ENCODE measurements at regions not wholly inside any gene's neighbourhood (a gene's known extent, or its start where the extent isn't known, plus 50 kb on each side); places are given as distances from the start of the nearest gene placed in this dataset.
A peak's percentile ranks its signal among the peaks of the same experiment; 100 is the strongest.

DNA sequence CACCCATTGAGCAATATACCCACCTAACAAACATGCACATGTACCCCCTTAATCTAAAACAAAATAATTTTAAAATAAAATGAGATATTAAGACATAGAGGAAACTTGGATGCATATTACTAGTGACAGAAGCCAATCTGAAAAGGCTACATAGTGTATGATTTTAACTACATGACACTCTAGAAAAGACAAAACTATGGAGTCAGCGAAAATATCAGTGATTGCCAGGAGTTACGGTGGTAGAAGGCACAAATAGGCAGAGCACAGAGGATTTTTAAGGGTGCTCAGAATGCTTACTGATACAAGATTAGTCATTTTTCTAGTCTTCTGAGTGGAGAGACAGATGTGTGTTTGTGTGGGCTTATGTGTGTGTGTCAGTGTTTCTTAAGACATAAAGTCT is 656.6 kb downstream of the NR4A2 start:
- H3K27ac ChIP-seq, result no peak overlapping the region
- no peaks in the 10 kb centered on the region for H3K36me3 ChIP-seq
- H3K27me3 ChIP-seq, result no peaks in the 10 kb centered on the region
- 0 out of 2 replicates have a peak, but pooled peaks cover 3% of the 10 kb centered on the region for H3K4me1 ChIP-seq
- H3K4me3 ChIP-seq, result no peak overlapping the region
- H3K9me3 ChIP-seq (replicated peaks), result peaks cover 3% of the 10 kb centered on the region; the same call in 1 of the 2 replicates
- no peak for DNase-seq

DNA sequence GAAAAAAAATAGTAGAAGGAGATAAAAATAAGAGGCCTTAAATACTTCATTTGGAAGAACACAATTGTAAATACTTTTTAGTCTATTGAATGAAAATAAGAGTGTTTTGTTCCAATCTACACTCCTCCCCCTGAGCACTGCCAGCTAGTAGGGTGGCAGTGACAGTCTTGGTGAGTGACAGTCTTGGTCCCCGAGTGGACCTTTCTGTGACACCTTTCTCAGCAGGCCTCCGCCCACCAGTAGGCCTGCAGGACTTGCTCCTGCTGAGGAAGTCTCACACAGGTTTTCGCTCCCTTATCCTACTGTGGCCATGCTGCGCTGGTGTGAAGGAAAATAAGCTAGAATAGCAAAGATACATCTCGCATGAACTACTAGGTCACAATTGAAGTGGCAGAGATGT is 666.8 kb downstream of the NR4A2 start:
- Histone ChIP-seq H3K36me3 (no peaks in the 10 kb centered on the region), H3K27ac (no peak overlapping the region), H3K4me3 (no peak overlapping the region), H3K9me3 (replicated peaks) (no peaks in the 10 kb centered on the region), H3K4me1 (peaks cover 2% of the 10 kb centered on the region; the same call in 1 of the 2 replicates), H3K27me3 (no peaks in the 10 kb centered on the region)
- no peak for DNase-seq

DNA sequence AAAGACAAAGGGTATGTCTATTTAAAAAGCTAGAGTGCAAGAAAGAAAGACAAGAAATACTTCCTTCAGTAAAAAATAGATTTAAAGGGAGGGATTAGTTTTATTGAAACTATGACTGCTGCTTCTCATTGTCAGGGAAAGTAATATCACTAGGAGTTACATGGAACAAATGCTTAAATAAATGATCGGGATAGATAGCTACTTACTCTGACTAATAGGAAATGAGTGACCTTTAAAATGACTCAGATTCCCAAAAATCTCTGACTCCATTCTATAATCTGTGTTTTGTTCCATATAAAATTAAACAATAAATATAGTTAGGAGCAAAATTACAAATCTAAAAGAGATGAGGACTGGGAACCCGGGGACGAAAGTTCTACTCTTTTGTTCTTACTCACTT is 669.3 kb downstream of the NR4A2 start:
- no peaks in the 10 kb centered on the region for H3K9me3 ChIP-seq (replicated peaks)
- no peak overlapping the region for H3K4me3 ChIP-seq
- no peak for DNase-seq
- no peaks in the 10 kb centered on the region for H3K36me3 ChIP-seq
- H3K4me1 ChIP-seq, result no peaks in the 10 kb centered on the region
- no peak overlapping the region for H3K27ac ChIP-seq
- H3K27me3 ChIP-seq, result no peaks in the 10 kb centered on the region

DNA sequence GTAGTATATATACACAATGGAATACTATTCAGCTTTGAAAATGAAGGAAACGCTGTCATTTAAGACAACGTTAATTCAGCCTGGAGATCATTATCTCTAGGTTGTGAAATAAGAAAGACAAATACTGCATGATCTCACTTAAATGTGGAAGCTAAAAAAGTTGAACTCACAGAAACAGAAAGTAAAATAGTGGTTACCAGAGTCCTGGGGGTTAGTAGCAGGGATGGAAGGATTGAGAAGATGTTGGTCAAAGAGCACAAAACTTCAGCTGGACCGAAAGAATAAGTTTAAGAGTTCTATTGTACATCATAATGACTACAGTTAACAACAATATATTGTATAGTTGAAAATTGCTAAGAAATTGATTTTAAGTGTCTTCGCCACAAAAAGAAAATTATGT is 670.3 kb downstream of the NR4A2 start:
- no peak for DNase-seq

DNA sequence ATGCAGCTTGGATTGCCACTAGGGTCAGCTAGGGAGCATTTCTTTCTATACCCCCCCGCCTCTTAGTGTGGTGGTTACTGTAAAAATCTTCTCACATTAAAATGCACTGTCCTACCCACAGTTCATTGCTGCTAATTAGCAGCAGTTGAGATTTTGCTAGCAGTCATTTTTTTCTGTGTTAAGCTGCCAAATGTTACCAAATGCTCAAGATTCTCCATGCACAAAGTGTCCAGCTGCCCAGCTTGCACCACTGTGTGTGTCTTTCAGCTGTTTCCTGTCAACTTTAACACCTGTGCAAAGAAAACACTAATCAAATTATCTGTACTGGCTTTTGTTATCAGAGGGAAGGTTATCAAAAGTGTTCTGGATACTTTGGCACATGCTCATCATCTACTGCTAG is 679.3 kb downstream of the NR4A2 start:
- H3K27me3 ChIP-seq, result no peaks in the 10 kb centered on the region
- H3K9me3 ChIP-seq (replicated peaks), result no peaks in the 10 kb centered on the region

More for the DNA sequence above, 670.3 kb downstream of the NR4A2 start:
- no peaks in the 10 kb centered on the region for H3K27me3 ChIP-seq
- H3K9me3 ChIP-seq (replicated peaks), result no peaks in the 10 kb centered on the region
- no peaks in the 10 kb centered on the region for H3K4me1 ChIP-seq
- no peaks in the 10 kb centered on the region for H3K36me3 ChIP-seq
- no peak overlapping the region for H3K27ac ChIP-seq
- H3K4me3 ChIP-seq, result no peak overlapping the region

DNA sequence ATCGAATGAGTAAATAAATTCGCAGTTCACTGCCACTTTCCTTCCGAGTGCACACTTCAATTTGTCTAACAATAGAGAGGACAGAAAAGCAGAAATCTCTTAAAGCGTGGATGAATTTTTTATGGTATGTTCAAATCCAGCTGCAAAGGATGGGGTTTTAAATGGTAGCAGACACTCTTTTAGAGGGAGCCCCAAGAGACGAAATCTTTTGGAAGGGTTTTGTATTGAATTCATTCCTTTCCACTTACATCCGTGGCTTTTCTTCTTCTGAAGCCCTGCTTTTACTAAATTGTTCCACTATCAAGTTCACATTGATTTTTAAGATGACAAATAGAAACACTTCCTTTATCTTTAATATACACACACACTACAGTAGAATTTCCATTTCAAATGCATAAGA is 680.7 kb downstream of the NR4A2 start:
- DNase-seq, result no peak
- Histone ChIP-seq H3K27ac (no peak overlapping the region), H3K4me3 (no peak overlapping the region), H3K4me1 (peaks cover 28% of the 10 kb centered on the region), H3K9me3 (replicated peaks) (no peaks in the 10 kb centered on the region), H3K27me3 (no peaks in the 10 kb centered on the region), H3K36me3 (no peaks in the 10 kb centered on the region)

More for the DNA sequence above, 679.3 kb downstream of the NR4A2 start:
- no peaks in the 10 kb centered on the region for H3K36me3 ChIP-seq
- no peak overlapping the region for H3K4me3 ChIP-seq
- peak; percentile 24 to 65 for DNase-seq
- H3K27ac ChIP-seq, result no peak overlapping the region
- peaks cover 28% of the 10 kb centered on the region for H3K4me1 ChIP-seq

DNA sequence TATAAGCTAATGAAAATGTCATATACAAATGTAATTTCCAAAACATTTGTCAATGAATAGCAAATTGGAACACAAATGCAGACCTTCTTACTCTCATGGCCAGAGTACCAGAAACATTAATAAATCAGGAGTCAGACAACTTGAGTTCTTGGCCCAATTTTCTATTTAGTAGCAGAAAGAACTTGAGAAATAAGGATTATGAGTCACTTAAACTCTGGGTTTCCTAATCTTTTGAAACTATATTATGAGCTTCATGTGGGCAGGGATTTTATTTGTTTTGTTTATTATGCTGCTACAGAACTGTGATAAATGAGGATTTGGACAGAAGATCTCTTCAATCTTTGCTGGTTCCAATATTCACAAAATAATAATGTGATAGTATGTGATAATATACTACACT is 686.7 kb downstream of the NR4A2 start:
- no peaks in the 10 kb centered on the region for H3K36me3 ChIP-seq
- no peak overlapping the region for H3K4me3 ChIP-seq
- H3K4me1 ChIP-seq, result no peaks in the 10 kb centered on the region
- H3K27me3 ChIP-seq, result no peaks in the 10 kb centered on the region
- no peaks in the 10 kb centered on the region for H3K9me3 ChIP-seq (replicated peaks)
- no peak overlapping the region for H3K27ac ChIP-seq
- no peak for DNase-seq

DNA sequence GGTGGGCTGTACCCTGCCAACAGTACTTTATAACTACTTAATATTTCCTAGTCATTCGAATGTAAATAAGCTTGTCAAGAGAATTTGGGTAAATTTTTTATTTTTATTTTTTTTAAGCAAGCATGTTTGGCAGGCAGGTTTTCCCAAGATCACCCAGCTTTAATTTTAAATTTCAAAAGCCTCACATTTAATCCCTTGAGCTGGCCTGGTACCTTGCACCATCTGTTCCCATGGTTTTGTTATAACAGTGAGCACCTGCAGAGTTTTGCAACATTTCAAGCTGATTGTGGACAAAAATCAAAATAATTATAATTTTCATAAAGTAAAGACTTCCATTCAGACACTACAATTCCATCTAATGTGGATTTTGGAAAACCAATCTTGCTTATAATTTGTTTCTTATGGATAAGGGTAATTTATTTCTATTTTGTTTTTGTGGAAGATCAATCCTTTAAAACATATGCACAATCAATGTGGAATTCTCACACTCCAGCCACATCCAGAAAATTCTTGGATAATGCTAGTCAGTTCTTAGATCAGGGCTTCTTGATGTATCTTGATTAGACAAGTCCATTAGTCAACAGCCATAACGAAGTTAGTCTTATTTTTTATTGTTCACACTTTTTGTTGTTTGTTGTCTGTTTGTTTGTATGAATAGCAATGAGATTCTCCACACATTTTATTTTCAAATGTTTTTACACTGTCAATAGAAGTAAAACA is 689.3 kb downstream of the NR4A2 start:
- no peaks in the 10 kb centered on the region for H3K27me3 ChIP-seq
- H3K4me3 ChIP-seq, result no peak overlapping the region
- H3K36me3 ChIP-seq, result no peaks in the 10 kb centered on the region
- H3K27ac ChIP-seq, result no peak overlapping the region
- H3K9me3 ChIP-seq (replicated peaks), result no peaks in the 10 kb centered on the region
- H3K4me1 ChIP-seq, result no peaks in the 10 kb centered on the region
- no peak for DNase-seq

DNA sequence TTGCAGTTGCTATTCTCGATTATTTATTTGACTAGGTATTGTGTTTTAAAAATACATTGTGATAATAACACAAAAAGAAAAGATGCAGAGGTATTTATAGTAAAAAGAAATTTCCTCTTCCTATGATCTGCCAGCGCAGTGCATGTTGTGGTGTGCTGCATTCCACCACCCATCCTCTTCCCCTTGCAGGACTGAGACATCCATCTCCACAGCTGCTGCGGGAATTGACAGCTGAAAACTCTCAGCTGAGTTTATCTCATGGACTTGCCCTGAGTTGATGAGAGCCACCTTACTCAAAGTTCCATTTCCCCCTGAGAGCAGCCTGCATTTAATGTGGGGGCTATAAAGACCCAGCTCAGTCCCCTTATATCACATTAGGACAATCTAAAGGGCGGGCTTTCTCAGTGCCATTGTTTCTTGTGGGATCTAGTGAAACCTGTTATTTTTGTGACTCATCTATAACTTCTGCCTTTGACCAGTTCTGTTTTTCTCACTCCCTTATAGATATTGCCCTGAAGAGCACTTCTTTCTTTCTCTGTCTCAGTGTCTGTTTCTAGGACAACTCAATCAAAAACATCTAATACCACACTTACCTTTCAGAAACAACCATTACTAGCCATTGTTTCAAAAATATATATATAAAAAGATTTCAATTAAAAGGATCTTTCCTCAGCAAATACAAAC is 698.5 kb downstream of the NR4A2 start:
- Histone ChIP-seq H3K9me3 (replicated peaks) (no peaks in the 10 kb centered on the region), H3K4me1 (peaks cover 33% of the 10 kb centered on the region), H3K36me3 (no peaks in the 10 kb centered on the region), H3K4me3 (no peak overlapping the region), H3K27ac (peak overlapping the region; percentile 59), H3K27me3 (no peaks in the 10 kb centered on the region)
- peak; percentile 54 to 75 for DNase-seq

DNA sequence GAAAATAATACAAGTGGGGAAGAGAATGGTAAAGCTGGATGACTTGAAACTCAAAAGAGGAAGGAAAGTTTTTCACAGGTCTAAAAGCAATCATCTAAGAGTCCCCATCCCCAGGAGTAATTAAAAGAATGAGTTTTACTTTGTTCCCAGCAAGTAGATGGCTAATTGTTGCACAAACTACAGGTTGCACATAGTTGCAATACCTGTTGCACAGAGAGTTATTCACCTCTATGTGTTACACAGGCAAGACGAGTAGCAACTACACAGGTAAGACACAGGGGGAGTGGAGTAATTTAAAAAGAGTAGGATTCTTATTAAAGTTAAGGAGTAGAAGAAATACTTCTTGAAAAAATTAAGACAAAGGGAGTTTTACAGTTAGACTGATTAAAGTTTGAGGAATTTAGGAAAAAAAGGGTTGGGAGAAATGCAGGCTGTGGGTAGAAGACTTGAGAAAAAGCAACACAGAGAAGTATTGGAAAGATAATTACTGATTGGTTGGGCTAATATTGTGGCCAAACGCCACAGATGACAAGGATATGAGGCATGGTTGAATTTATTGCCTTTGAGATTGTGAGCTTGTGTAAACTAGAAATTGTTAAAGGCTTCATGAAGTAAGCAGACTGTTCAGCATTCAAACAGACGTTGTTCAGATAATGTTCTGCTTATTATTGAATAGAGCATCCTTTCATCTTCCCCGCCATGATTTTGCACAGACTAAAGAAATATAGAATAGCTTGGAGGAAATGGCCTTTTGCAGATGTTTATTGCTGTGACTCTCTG is 699.3 kb downstream of the NR4A2 start:
- Histone ChIP-seq H3K27me3 (no peaks in the 10 kb centered on the region), H3K36me3 (no peaks in the 10 kb centered on the region), H3K4me3 (no peak overlapping the region), H3K27ac (peak overlapping the region; percentile 59), H3K9me3 (replicated peaks) (no peaks in the 10 kb centered on the region), H3K4me1 (peaks cover 36% of the 10 kb centered on the region)
- no peak for DNase-seq

DNA sequence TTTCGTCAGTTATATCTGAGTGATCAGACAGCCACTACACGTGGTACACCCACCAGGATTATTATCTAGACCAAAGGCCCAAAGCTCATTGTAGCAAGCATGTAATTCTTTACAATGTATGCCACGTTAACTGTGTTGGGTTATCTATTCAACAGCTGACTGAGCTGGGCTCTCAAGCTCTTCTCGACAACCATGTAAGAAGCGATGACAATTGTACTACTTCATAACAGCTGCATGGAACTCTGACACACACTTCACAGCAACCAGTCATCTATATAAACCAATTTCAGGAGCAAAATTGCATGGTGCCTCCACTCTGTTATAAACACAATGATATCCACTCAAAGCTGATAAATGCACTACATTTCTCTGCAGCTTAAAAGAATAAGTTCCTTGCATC is 701.8 kb downstream of the NR4A2 start:
- Histone ChIP-seq H3K4me1 (peaks cover 36% of the 10 kb centered on the region), H3K36me3 (no peaks in the 10 kb centered on the region), H3K27me3 (no peaks in the 10 kb centered on the region), H3K27ac (peak overlapping the region; percentile 75), H3K4me3 (peak overlapping the region; percentile 24), H3K9me3 (replicated peaks) (no peaks in the 10 kb centered on the region)
- peak; percentile 64 to 90 for DNase-seq

DNA sequence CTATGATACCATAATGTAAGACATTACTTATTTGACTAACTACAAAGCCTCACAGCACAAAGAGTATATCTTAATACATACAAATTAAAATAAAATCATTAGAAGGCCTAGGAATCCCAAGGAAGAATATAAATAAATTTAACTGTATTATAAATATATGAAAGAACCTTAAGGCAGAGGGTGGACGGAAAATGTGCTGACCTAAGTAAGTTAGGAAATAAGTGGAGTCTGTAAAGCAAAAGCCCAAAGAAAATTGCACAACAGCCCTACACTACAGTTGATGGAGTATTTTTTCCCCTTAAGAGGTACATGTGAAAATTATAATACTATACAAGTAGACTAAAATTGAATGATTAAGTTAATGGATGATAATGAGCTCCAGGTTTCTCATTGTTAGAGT is 710.1 kb downstream of the NR4A2 start:
- Histone ChIP-seq H3K9me3 (replicated peaks) (no peaks in the 10 kb centered on the region), H3K27ac (no peak overlapping the region), H3K4me3 (no peak overlapping the region), H3K4me1 (no peaks in the 10 kb centered on the region), H3K36me3 (no peaks in the 10 kb centered on the region), H3K27me3 (no peaks in the 10 kb centered on the region)
- no peak for DNase-seq

DNA sequence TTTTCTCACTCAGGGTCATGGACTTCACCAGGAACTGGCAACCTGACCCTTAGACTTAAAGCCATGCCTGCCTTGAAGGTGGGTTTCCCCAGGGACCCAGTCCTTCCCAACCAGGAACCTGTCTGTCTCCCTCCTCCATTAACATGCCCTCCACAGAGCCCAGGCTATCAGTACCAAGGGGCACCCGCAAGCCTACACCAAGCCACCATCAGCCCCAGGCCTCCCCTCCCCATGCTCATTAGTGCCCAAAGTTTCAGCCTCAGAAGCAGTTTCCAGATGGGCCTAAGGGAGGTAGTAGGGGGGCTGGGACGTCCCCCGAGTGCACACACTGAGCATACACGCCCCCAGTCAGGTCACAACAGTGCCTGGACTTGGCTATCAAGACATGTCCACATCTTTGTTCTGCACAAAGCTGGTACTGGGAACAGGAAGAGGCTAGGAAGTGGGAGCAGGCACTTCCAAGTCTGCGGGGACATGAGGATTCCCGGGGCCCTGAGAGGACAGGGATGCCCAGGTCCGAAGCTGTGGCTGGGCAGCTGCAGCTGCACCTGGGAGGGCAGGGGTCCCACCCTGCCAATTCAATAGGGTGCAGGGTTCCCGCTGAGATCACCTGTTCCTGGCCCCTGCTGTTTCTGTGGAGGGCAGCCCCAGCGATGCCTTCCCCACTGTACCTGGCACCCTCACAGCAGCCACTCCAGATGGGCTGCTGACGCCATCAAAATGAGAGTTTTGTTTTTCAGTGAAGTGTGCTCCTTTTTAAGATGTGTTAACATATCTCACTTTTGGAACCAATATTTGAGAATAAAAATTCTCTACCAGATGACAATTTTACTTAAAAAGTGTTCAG is 731.4 kb downstream of the NR4A2 start:
- H3K36me3 ChIP-seq, result no peaks in the 10 kb centered on the region
- no peak overlapping the region for H3K27ac ChIP-seq
- no peaks in the 10 kb centered on the region for H3K4me1 ChIP-seq
- DNase-seq, result no peak
- H3K4me3 ChIP-seq, result no peak overlapping the region
- H3K9me3 ChIP-seq (replicated peaks), result no peaks in the 10 kb centered on the region
- no peaks in the 10 kb centered on the region for H3K27me3 ChIP-seq

DNA sequence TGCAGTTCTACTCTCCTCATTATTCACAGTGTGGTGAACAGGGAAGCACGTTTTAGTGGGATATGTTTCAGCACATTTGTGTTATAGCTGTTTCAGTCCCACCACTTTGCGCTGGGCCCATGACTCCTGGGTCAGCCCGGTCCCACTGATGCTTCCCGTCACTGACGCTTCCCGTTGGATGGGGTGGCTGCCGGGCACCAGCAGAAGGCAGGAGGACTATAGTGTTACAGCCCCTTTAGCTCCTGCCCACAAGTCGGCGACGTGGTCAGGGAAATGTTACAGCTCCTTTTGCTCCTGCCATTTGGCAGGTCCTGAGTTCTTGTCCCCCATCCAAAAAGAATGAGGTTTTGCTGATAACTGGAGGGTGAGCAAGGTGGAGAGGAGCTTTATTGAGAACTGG is 732.2 kb downstream of the NR4A2 start:
- H3K27ac ChIP-seq, result no peak overlapping the region
- no peak overlapping the region for H3K4me3 ChIP-seq
- DNase-seq, result no peak

More for the DNA sequence above, 732.2 kb downstream of the NR4A2 start:
- Histone ChIP-seq H3K9me3 (replicated peaks) (no peaks in the 10 kb centered on the region), H3K4me1 (no peaks in the 10 kb centered on the region), H3K27me3 (no peaks in the 10 kb centered on the region), H3K36me3 (no peaks in the 10 kb centered on the region)

All from SJCRH30 (cell line).